ENCODE measurements at regions not wholly inside any gene's neighbourhood (a gene's known extent, or its start where the extent isn't known, plus 50 kb on each side); places are given as distances from the start of the nearest gene placed in this dataset.

GRCh38 chr13:54144828-54145227 is 1116.2 kb downstream of the OLFM4 start:
- ChIA-PET POLR2A (ENCODE audit: partially characterized antibody) (no interaction called here), CTCF (ENCODE audit: partially characterized antibody) (interaction anchor here (0.9 to 1.0 kb wide), 2 partner anchors 17 to 64 kb away, joined by 3 read pairs; no protein-coding TSS in a partner anchor)
- no peak overlapping the region for H3K23ac ChIP-seq (ENCODE audit: insufficient read length)
- no peaks in the 10 kb centered on the region for H3K79me2 ChIP-seq (ENCODE audit: control insufficient read depth in 1 of 2, insufficient read depth in 2 of 2, low read length in 2 of 2)
- H4K91ac ChIP-seq (replicated peaks; ENCODE audit: insufficient read length, low read length), result no peak overlapping the region
- H2BK20ac ChIP-seq (ENCODE audit: low read length), result no peak overlapping the region
- no peak overlapping the region for H2BK15ac ChIP-seq (ENCODE audit: low read length)
- no peaks in the 10 kb centered on the region for H3K23me2 ChIP-seq (ENCODE audit: low read depth, low read length)
- H3K27me3 ChIP-seq (replicated peaks in 1 of 4; ENCODE audit: control insufficient read depth in 3 of 4, extremely low read depth in 1 of 4, insufficient read depth in 3 of 4, low read length in 3 of 4), result no peaks in the 10 kb centered on the region
- no peaks in the 10 kb centered on the region for H3K36me3 ChIP-seq (ENCODE audit: control insufficient read depth in 2 of 4, insufficient read depth in 4 of 4, low read length in 3 of 4)
- DNase-seq (ENCODE audit: low read depth in 1 of 2, low spot score in 2 of 2), result no peak
- H2BK120ac ChIP-seq (replicated peaks; ENCODE audit: low read depth, low read length), result no peak overlapping the region
- no peaks in the 10 kb centered on the region for H3K9me3 ChIP-seq (ENCODE audit: insufficient read depth in 2 of 2, low read depth in 1 of 2, low read length in 1 of 2)
- H2AK5ac ChIP-seq (ENCODE audit: low read depth, low read length), result no peak overlapping the region
- H3K4ac ChIP-seq (replicated peaks; ENCODE audit: insufficient read length, low read depth, low read length), result no peak overlapping the region
- no peak overlapping the region for H4K8ac ChIP-seq (ENCODE audit: extremely low read depth, insufficient read depth, low read length)
- no peaks in the 10 kb centered on the region for H3K79me1 ChIP-seq (ENCODE audit: low read depth, low read length)
- H4K20me1 ChIP-seq (replicated peaks in 1 of 2; ENCODE audit: control insufficient read depth in 1 of 2, insufficient read depth in 2 of 2, low read length in 2 of 2), result no peaks in the 10 kb centered on the region
- no peak overlapping the region for H2AFZ ChIP-seq (ENCODE audit: low read length)
- H3K4me1 ChIP-seq (replicated peaks in 1 of 4; ENCODE audit: control insufficient read depth in 3 of 4, insufficient read depth in 4 of 4, low read length in 3 of 4), result peaks cover 0 to 4% (median 2%) of the 10 kb centered on the region in 4 experiments; a peak in 3 of 7 replicates
- no peak overlapping the region for H2BK5ac ChIP-seq (ENCODE audit: low read depth, low read length)
- no peak overlapping the region for H3K27ac ChIP-seq (ENCODE audit: low read depth, low read length)
- no peak overlapping the region for H3K56ac ChIP-seq (replicated peaks; ENCODE audit: insufficient read length, low read depth, low read length)
- H3K4me3 ChIP-seq (ENCODE audit: extremely low read depth in 1 of 4, insufficient read depth in 2 of 4, low read depth in 3 of 4, low read length in 4 of 4), result no peak overlapping the region
- FAIRE-seq, result no peak
- H3K14ac ChIP-seq (ENCODE audit: insufficient read length), result no peak overlapping the region
- no peak overlapping the region for H2BK12ac ChIP-seq (ENCODE audit: low read depth, low read length)
- H3K18ac ChIP-seq (ENCODE audit: extremely low read depth, low read length), result no peak overlapping the region
- TF ChIP-seq RBBP5 (IDR thresholded peaks at IDR 0.05; ENCODE audit: borderline replicate concordance, low read depth, low read length), result no peak
- no peak for TF ChIP-seq BACH1 (IDR thresholded peaks at IDR 0.05; ENCODE audit: low read length)
- TF ChIP-seq TBP (IDR thresholded peaks at IDR 0.05; ENCODE audit: low read depth, low read length), result no peak
- TF ChIP-seq TAF7 (optimal IDR thresholded peaks at IDR 0.05; ENCODE audit: borderline replicate concordance, low read depth, low read length), result no peak
- no peak for TF ChIP-seq SAP30 (IDR thresholded peaks at IDR 0.05; ENCODE audit: insufficient read depth, insufficient replicate concordance, low read length)
- no peak for TF ChIP-seq JUN (IDR thresholded peaks at IDR 0.05; ENCODE audit: low read depth, low read length)
- no peak for TF ChIP-seq JUND (IDR thresholded peaks at IDR 0.05; ENCODE audit: low read length)
- no peak for TF ChIP-seq HDAC6 (IDR thresholded peaks at IDR 0.05; ENCODE audit: low read depth, low read length)
- no peak for TF ChIP-seq MAX (IDR thresholded peaks at IDR 0.05)
- no peak for TF ChIP-seq BCL11A (IDR thresholded peaks at IDR 0.05; ENCODE audit: low read depth in 2 of 2, low read length in 2 of 2)
- TF ChIP-seq PHF8 (conservative IDR thresholded peaks at IDR 0.05; ENCODE audit: low read depth, low read length), result no peak
- no peak for TF ChIP-seq CBX8 (IDR thresholded peaks at IDR 0.05; ENCODE audit: borderline replicate concordance, low read depth, low read length)
- no peak for TF ChIP-seq EGR1 (IDR thresholded peaks at IDR 0.05; ENCODE audit: borderline replicate concordance, low read depth, low read length)
- TF ChIP-seq EZH2 (IDR thresholded peaks at IDR 0.05; ENCODE audit: low read depth, low read length, severe bottlenecking), result no peak
- no peak for TF ChIP-seq CTBP2 (IDR thresholded peaks at IDR 0.05; ENCODE audit: borderline replicate concordance, insufficient read depth, insufficient read length, low read length)
- H3K4me2 ChIP-seq (ENCODE audit: insufficient read depth in 1 of 2, low read depth in 2 of 2, low read length in 2 of 2), result no peak overlapping the region
- no peak overlapping the region for H4K5ac ChIP-seq (ENCODE audit: insufficient read length, low read depth, low read length)
- H3K9ac ChIP-seq (replicated peaks in 1 of 4; ENCODE audit: extremely low read depth in 1 of 4, low read depth in 3 of 4, low read length in 3 of 4), result no peak overlapping the region
- 78% methylated on average over 3 of the region's 3 CpGs; no CpG with 5 or more reads in 1 of the 2 experiments for WGBS, 2 experiments (ENCODE audit: extremely low coverage in 1 of 2, insufficient coverage in 1 of 2, insufficient read length in 1 of 2, insufficient replicate concordance in 2 of 2, low coverage in 1 of 2, low lambda C conversion rate in 2 of 2, missing lambda C conversion rate in 1 of 2)

Measured in H1 (cell line).